SK-N-SH treated with all-trans-retinoic acid at 6 μM for 48 hours (cell line): ENCODE measurements at regions not wholly inside any gene's neighbourhood (a gene's known extent, or its start where the extent isn't known, plus 50 kb on each side); places are given as distances from the start of the nearest gene placed in this dataset.

Experiments
- ATAC-seq: fragments of 200-7000 bp; cut with Tn5 transposase; 3 replicates; pipeline ENCODE4 v1.9.1; 2020; ENCODE audit warnings: mild to moderate bottlenecking, moderate library complexity
- CSDC2 ChIP-seq: fragments of 250-450 bp; sonication (Bioruptor Pico); IDR thresholded peaks from 2 replicates; pipeline ENCODE4 v1.5.0; 2020; ENCODE audit warnings: mild to moderate bottlenecking, moderate library complexity
- ESRRG ChIP-seq: fragments of 250-450 bp; sonication (Bioruptor Pico); IDR thresholded peaks from 2 replicates; pipeline ENCODE4 v1.6.1; 2021; ENCODE audit warnings: mild to moderate bottlenecking
- GLIS3 ChIP-seq: fragments of 250-450 bp; sonication (Bioruptor Pico); IDR thresholded peaks from 2 replicates; pipeline ENCODE4 v1.5.0; 2020; ENCODE audit warnings: mild to moderate bottlenecking, moderate library complexity
- ISL1 ChIP-seq: fragments of 250-450 bp; sonication (Bioruptor Pico); IDR thresholded peaks from 2 replicates; pipeline ENCODE4 v2.1.2; 2022; ENCODE audit warnings: mild to moderate bottlenecking, moderate library complexity
- PPARA ChIP-seq: fragments of 250-450 bp; sonication (Bioruptor Pico); IDR thresholded peaks from 2 replicates; pipeline ENCODE4 v1.5.0; 2020; ENCODE audit warnings: mild to moderate bottlenecking, borderline replicate concordance
- RARB ChIP-seq: fragments of 250-450 bp; sonication (Bioruptor Pico); IDR thresholded peaks from 2 replicates; pipeline ENCODE4 v1.8.0; 2021; ENCODE audit warnings: mild to moderate bottlenecking, moderate library complexity
- SNAI2 ChIP-seq: fragments of 250-450 bp; sonication (Bioruptor Pico); IDR thresholded peaks from 2 replicates; pipeline ENCODE4 v1.5.0; 2020; ENCODE audit warnings: mild to moderate bottlenecking, moderate library complexity
- TCF4 ChIP-seq: fragments of 250-450 bp; sonication (Bioruptor Pico); IDR thresholded peaks from 2 replicates; pipeline ENCODE4 v1.8.0; 2021; ENCODE audit warnings: mild to moderate bottlenecking, moderate library complexity, borderline replicate concordance
- TOX ChIP-seq: fragments of 250-450 bp; sonication (Bioruptor Pico); IDR thresholded peaks from 2 replicates; pipeline ENCODE4 v1.8.0; 2021; ENCODE audit warnings: mild to moderate bottlenecking, moderate library complexity, borderline replicate concordance
- ZC3H10 ChIP-seq: fragments of 250-450 bp; sonication (Bioruptor Pico); IDR thresholded peaks from 2 replicates; pipeline ENCODE4 v1.5.1; 2021; ENCODE audit warnings: mild to moderate bottlenecking, moderate library complexity
- ZFP30 ChIP-seq: fragments of 450-650 bp; formaldehyde crosslinking; IDR thresholded peaks from 2 replicates; pipeline ENCODE4 v1.5.0; 2022; ENCODE audit warnings: mild to moderate bottlenecking, moderate library complexity
- ZNF565 ChIP-seq: fragments of 450-650 bp; formaldehyde crosslinking; conservative IDR thresholded peaks from 2 replicates; pipeline ENCODE4 v1.5.0; 2020; ENCODE audit warnings: low read depth, mild to moderate bottlenecking, moderate library complexity
- ZNF8 ChIP-seq: fragments of 450-650 bp; formaldehyde crosslinking; IDR thresholded peaks from 2 replicates; pipeline ENCODE4 v1.5.0; 2020; ENCODE audit warnings: mild to moderate bottlenecking, moderate library complexity
- TF ChIP-seq, protein P1 (sequence below): fragments of 250-450 bp; sonication (Bioruptor Pico); IDR thresholded peaks from 2 replicates; pipeline ENCODE4 v1.5.0; 2020; ENCODE audit warnings: mild to moderate bottlenecking, moderate library complexity
- TF ChIP-seq, protein P2 (sequence below): fragments of 250-450 bp; sonication (Bioruptor Pico); IDR thresholded peaks from 2 replicates; pipeline ENCODE4 v1.8.0; 2021; ENCODE audit warnings: low read depth, mild to moderate bottlenecking, moderate library complexity, borderline replicate concordance
- TF ChIP-seq, protein P3 (sequence below): fragments of 250-450 bp; sonication (Bioruptor Pico); IDR thresholded peaks from 2 replicates; pipeline ENCODE4 v1.8.0; 2020; ENCODE audit warnings: mild to moderate bottlenecking, moderate library complexity, borderline replicate concordance
- TF ChIP-seq, protein P4 (sequence below): fragments of 250-450 bp; sonication (Bioruptor Pico); IDR thresholded peaks from 2 replicates; pipeline ENCODE4 v1.5.1; 2021; ENCODE audit warnings: mild to moderate bottlenecking, moderate library complexity
- TF ChIP-seq, protein P5 (sequence below): fragments of 250-450 bp; sonication (Bioruptor Pico); IDR thresholded peaks from 2 replicates; pipeline ENCODE4 v1.5.1; 2020; ENCODE audit warnings: low read depth, mild to moderate bottlenecking, moderate library complexity

DNA sequence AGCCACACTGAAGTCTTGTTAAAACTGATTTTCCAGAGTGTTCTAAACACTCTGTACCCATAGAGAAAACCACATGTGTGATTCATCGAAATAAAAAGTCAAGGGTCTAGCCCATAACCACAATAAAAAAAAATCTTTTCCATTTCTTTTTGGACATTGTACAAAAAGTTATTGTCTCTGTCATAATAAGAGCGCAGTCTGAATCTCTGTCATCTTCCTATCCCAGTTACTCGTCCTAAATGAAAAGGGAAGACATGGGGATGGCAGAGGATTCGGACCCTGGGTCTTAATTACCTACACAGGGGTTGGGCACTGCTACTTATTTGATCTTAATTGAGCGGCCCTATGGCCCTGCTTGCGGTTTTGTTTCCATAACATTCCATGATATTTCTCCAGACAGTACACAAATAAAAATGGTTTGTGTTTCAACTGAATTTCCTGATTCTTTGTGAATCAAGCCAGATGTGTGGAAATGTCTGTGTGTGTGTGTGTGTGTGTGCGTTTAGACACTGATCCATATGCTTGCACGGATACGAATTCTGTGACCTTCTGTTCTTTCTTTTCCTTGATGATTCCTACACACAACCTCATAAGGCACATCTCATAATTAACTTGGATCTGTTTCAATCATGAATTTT lies 133.4 kb upstream of the SPATS2L start:
- TF ChIP-seq SNAI2 (CRISPR knock-in tag): no peak
- TF ChIP-seq CSDC2 (CRISPR knock-in tag): no peak
- no peak for TF ChIP-seq ZFP30 (CRISPR knock-in tag)
- TF ChIP-seq ZNF8 (CRISPR knock-in tag): no peak
- TF ChIP-seq, protein P1, sequence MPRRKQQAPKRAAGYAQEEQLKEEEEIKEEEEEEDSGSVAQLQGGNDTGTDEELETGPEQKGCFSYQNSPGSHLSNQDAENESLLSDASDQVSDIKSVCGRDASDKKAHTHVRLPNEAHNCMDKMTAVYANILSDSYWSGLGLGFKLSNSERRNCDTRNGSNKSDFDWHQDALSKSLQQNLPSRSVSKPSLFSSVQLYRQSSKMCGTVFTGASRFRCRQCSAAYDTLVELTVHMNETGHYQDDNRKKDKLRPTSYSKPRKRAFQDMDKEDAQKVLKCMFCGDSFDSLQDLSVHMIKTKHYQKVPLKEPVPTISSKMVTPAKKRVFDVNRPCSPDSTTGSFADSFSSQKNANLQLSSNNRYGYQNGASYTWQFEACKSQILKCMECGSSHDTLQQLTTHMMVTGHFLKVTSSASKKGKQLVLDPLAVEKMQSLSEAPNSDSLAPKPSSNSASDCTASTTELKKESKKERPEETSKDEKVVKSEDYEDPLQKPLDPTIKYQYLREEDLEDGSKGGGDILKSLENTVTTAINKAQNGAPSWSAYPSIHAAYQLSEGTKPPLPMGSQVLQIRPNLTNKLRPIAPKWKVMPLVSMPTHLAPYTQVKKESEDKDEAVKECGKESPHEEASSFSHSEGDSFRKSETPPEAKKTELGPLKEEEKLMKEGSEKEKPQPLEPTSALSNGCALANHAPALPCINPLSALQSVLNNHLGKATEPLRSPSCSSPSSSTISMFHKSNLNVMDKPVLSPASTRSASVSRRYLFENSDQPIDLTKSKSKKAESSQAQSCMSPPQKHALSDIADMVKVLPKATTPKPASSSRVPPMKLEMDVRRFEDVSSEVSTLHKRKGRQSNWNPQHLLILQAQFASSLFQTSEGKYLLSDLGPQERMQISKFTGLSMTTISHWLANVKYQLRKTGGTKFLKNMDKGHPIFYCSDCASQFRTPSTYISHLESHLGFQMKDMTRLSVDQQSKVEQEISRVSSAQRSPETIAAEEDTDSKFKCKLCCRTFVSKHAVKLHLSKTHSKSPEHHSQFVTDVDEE (CRISPR knock-in tag): no peak
- TF ChIP-seq ESRRG (CRISPR knock-in tag): no peak
- no peak for TF ChIP-seq TOX (CRISPR knock-in tag)
- TF ChIP-seq, protein P2, sequence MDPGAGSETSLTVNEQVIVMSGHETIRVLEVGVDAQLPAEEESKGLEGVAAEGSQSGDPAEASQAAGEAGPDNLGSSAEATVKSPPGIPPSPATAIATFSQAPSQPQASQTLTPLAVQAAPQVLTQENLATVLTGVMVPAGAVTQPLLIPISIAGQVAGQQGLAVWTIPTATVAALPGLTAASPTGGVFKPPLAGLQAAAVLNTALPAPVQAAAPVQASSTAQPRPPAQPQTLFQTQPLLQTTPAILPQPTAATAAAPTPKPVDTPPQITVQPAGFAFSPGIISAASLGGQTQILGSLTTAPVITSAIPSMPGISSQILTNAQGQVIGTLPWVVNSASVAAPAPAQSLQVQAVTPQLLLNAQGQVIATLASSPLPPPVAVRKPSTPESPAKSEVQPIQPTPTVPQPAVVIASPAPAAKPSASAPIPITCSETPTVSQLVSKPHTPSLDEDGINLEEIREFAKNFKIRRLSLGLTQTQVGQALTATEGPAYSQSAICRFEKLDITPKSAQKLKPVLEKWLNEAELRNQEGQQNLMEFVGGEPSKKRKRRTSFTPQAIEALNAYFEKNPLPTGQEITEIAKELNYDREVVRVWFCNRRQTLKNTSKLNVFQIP: no peak
- TF ChIP-seq, protein P3, sequence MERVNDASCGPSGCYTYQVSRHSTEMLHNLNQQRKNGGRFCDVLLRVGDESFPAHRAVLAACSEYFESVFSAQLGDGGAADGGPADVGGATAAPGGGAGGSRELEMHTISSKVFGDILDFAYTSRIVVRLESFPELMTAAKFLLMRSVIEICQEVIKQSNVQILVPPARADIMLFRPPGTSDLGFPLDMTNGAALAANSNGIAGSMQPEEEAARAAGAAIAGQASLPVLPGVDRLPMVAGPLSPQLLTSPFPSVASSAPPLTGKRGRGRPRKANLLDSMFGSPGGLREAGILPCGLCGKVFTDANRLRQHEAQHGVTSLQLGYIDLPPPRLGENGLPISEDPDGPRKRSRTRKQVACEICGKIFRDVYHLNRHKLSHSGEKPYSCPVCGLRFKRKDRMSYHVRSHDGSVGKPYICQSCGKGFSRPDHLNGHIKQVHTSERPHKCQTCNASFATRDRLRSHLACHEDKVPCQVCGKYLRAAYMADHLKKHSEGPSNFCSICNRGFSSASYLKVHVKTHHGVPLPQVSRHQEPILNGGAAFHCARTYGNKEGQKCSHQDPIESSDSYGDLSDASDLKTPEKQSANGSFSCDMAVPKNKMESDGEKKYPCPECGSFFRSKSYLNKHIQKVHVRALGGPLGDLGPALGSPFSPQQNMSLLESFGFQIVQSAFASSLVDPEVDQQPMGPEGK: no peak
- TF ChIP-seq, protein P4, sequence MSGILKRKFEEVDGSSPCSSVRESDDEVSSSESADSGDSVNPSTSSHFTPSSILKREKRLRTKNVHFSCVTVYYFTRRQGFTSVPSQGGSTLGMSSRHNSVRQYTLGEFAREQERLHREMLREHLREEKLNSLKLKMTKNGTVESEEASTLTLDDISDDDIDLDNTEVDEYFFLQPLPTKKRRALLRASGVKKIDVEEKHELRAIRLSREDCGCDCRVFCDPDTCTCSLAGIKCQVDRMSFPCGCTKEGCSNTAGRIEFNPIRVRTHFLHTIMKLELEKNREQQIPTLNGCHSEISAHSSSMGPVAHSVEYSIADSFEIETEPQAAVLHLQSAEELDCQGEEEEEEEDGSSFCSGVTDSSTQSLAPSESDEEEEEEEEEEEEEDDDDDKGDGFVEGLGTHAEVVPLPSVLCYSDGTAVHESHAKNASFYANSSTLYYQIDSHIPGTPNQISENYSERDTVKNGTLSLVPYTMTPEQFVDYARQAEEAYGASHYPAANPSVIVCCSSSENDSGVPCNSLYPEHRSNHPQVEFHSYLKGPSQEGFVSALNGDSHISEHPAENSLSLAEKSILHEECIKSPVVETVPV (CRISPR knock-in tag): no peak
- no peak for TF ChIP-seq RARB (CRISPR knock-in tag)
- no peak for TF ChIP-seq GLIS3 (CRISPR knock-in tag)
- no peak for TF ChIP-seq ZNF565
- no peak for TF ChIP-seq TCF4
- no peak for TF ChIP-seq PPARA (CRISPR knock-in tag)
- TF ChIP-seq, protein P5, sequence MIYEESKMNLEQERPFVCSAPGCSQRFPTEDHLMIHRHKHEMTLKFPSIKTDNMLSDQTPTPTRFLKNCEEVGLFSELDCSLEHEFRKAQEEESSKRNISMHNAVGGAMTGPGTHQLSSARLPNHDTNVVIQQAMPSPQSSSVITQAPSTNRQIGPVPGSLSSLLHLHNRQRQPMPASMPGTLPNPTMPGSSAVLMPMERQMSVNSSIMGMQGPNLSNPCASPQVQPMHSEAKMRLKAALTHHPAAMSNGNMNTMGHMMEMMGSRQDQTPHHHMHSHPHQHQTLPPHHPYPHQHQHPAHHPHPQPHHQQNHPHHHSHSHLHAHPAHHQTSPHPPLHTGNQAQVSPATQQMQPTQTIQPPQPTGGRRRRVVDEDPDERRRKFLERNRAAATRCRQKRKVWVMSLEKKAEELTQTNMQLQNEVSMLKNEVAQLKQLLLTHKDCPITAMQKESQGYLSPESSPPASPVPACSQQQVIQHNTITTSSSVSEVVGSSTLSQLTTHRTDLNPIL (CRISPR knock-in tag): no peak
- TF ChIP-seq ISL1 (CRISPR knock-in tag): no peak
- no peak for TF ChIP-seq ZC3H10 (CRISPR knock-in tag)
- ATAC-seq: no peak

GRCh38 chr2:200173691-200174090 lies 132.8 kb upstream of the SPATS2L start:
- ATAC-seq: no peak
- no peak for TF ChIP-seq ZNF565
- TF ChIP-seq, protein P2: no peak
- TF ChIP-seq, all 23 proteins: peak for 0

GRCh38 chr2:200174433-200175216 lies 131.9 kb upstream of the SPATS2L start:
- TF ChIP-seq ZNF565 (no peak), ZC3H10 (CRISPR knock-in tag) (no peak), ZNF8 (CRISPR knock-in tag) (no peak)
- TF ChIP-seq, protein P4 (CRISPR knock-in tag): no peak
- TF ChIP-seq, all 23 proteins: peak for 0
- ATAC-seq: no peak
